Liver (tissue), 8 donors: ENCODE measurements at regions not wholly inside any gene's neighbourhood (a gene's known extent, or its start where the extent isn't known, plus 50 kb on each side); places are given as distances from the start of the nearest gene placed in this dataset.

Experiments used
- DNase-seq: peaks from one replicate; pipeline ENCODE4 v3.0.0-alpha.2; 2017; ENCODE audit warnings: low spot score
- H3K27ac ChIP-seq, 2 donors: one replicate each; pipeline ENCODE4 v1.7.0; 2013; ENCODE audit warnings: inconsistent platforms in 2 of 2, low read length in 2 of 2, control low read depth in 1 of 2, low read depth in 1 of 2, mild to moderate bottlenecking in 1 of 2
- H3K27me3 ChIP-seq, 4 donors: one replicate each; pipeline versions ENCODE4 v1.6.1 to v1.7.0; 2013; ENCODE audit warnings: low read length in 3 of 4, inconsistent platforms in 1 of 4, mild to moderate bottlenecking in 1 of 4, moderate library complexity in 1 of 4; ENCODE audit not compliant: control insufficient read depth in 4 of 4, insufficient read depth in 4 of 4
- H3K36me3 ChIP-seq, 4 donors: one replicate each; pipeline versions ENCODE4 v1.6.1 to v1.7.0; 2013; ENCODE audit warnings: low read length in 3 of 4, mild to moderate bottlenecking in 3 of 4, low read depth in 1 of 4, moderate library complexity in 1 of 4; ENCODE audit not compliant: control insufficient read depth in 4 of 4, insufficient read depth in 3 of 4
- H3K4me1 ChIP-seq, 4 donors: one replicate each; pipeline versions ENCODE4 v1.6.1 to v1.7.0; 2013; ENCODE audit warnings: low read length in 3 of 4, mild to moderate bottlenecking in 3 of 4, moderate library complexity in 1 of 4; ENCODE audit not compliant: control insufficient read depth in 4 of 4, insufficient read depth in 4 of 4
- H3K4me3 ChIP-seq, 3 donors: one replicate each; pipeline versions ENCODE4 v1.6.1 to v1.7.0; 2013; ENCODE audit warnings: low read length in 3 of 3, control low read depth in 1 of 3, low read depth in 1 of 3, mild to moderate bottlenecking in 1 of 3
- H3K9ac ChIP-seq, 2 donors: one replicate each; pipeline ENCODE4 v1.7.0; 2013; ENCODE audit warnings: low read length in 2 of 2, mild to moderate bottlenecking in 2 of 2, moderate library complexity in 2 of 2, control low read depth in 1 of 2, low read depth in 1 of 2
- H3K9me3 ChIP-seq, 4 donors: one replicate each; pipeline versions ENCODE4 v1.6.1 to v1.7.0; 2013; ENCODE audit warnings: low read length in 3 of 4; ENCODE audit not compliant: control insufficient read depth in 4 of 4
- ATF3 ChIP-seq: IDR thresholded peaks from 2 replicates; pipeline ENCODE4 v1.6.1; 2016; ENCODE audit warnings: antibody characterized with exemption
- CTCF ChIP-seq: fragments of 150-350 bp; IDR thresholded peaks from 2 replicates; pipeline ENCODE4 v1.5.1; 2017; ENCODE audit warnings: improper control_type of control experiment, low read depth, low read length; ENCODE audit not compliant: missing input control
- EGR1 ChIP-seq, 2 donors: IDR thresholded peaks; 2 replicates each; pipeline ENCODE4 v1.6.1; 2016 to 2018; ENCODE audit warnings: antibody characterized with exemption in 2 of 2, low read depth in 2 of 2
- FOXA1 ChIP-seq: IDR thresholded peaks from 2 replicates; pipeline ENCODE4 v1.6.1; 2016; ENCODE audit warnings: antibody characterized with exemption
- FOXA2 ChIP-seq: IDR thresholded peaks from 2 replicates; pipeline ENCODE4 v1.6.1; 2016; ENCODE audit warnings: antibody characterized with exemption
- GABPA ChIP-seq, 2 donors: IDR thresholded peaks in 1 of 2; conservative IDR thresholded peaks in 1 of 2; 2 replicates each; pipeline ENCODE4 v1.6.1; 2016; ENCODE audit warnings: antibody characterized with exemption in 2 of 2, mild to moderate bottlenecking in 1 of 2, moderate library complexity in 1 of 2
- HNF4A ChIP-seq, 2 donors: conservative IDR thresholded peaks; 2 replicates each; pipeline ENCODE4 v1.6.1; 2016; ENCODE audit warnings: antibody characterized with exemption in 2 of 2, mild to moderate bottlenecking in 2 of 2
- HNF4G ChIP-seq: IDR thresholded peaks from 2 replicates; pipeline ENCODE4 v1.6.1; 2016; ENCODE audit warnings: antibody characterized with exemption
- JUND ChIP-seq, 2 donors: IDR thresholded peaks; 2 replicates each; pipeline ENCODE4 v1.6.1; 2016; ENCODE audit warnings: antibody characterized with exemption in 2 of 2
- MAX ChIP-seq: IDR thresholded peaks from 2 replicates; pipeline ENCODE4 v1.6.1; 2016; ENCODE audit warnings: antibody characterized with exemption
- NR2F2 ChIP-seq: IDR thresholded peaks from 2 replicates; pipeline ENCODE4 v1.6.1; 2016; ENCODE audit warnings: antibody characterized with exemption
- RAD21 ChIP-seq, 2 donors: IDR thresholded peaks; 2 replicates each; pipeline ENCODE4 v1.6.1; 2016; ENCODE audit warnings: antibody characterized with exemption in 2 of 2, mild to moderate bottlenecking in 2 of 2
- REST ChIP-seq: IDR thresholded peaks from 2 replicates; pipeline ENCODE4 v1.6.1; 2016; ENCODE audit warnings: antibody characterized with exemption, mild to moderate bottlenecking
- RXRA ChIP-seq, 2 donors: IDR thresholded peaks; 2 replicates each; pipeline ENCODE4 v1.6.1; 2017 to 2018; ENCODE audit warnings: antibody characterized with exemption in 2 of 2, mild to moderate bottlenecking in 1 of 2
- SP1 ChIP-seq: IDR thresholded peaks from 2 replicates; pipeline ENCODE4 v1.6.1; 2018; ENCODE audit warnings: antibody characterized with exemption, mild to moderate bottlenecking
- TAF1 ChIP-seq: conservative IDR thresholded peaks from 2 replicates; pipeline ENCODE4 v1.6.1; 2016; ENCODE audit warnings: antibody characterized with exemption, mild to moderate bottlenecking
- YY1 ChIP-seq: IDR thresholded peaks from 2 replicates; pipeline ENCODE4 v1.6.1; 2016; ENCODE audit warnings: antibody characterized with exemption, mild to moderate bottlenecking
- WGBS: extraction: QIAGEN DNeasy Blood & Tissue Kit; methylation state at CpG from one replicate; pipeline ENCODE4 v1.1.7; 2013; 5-methylcytosine and 5-hydroxymethylcytosine counted together
- donor health status: healthy.
- donor health status: healthy.
- donor health status: healthy.
- donor health status: healthy.
- donor health status: healthy.

- TF ChIP-seq CTCF (no peak), JUND (IDR thresholded peaks at IDR 0.05) (no peak), RXRA (IDR thresholded peaks at IDR 0.05) (no peak)
Observed at GRCh38 chr5:89698028-89698427, 711.5 kb downstream of the CETN3 start (continued).

GRCh38 chr5:89697581-89697980 is 712.0 kb downstream of the CETN3 start:
- Histone ChIP-seq H3K9ac (no peak overlapping the region), H3K4me3 (no peak overlapping the region), H3K27ac (no peak overlapping the region), H3K4me1 (no peaks in the 10 kb centered on the region), H3K27me3 (no peaks in the 10 kb centered on the region), H3K36me3 (no peaks in the 10 kb centered on the region), H3K9me3 (no peaks in the 10 kb centered on the region)
- DNase-seq, result no peak
- WGBS, result 62% methylated on average over 1 of the region's 1 CpG
- TF ChIP-seq RAD21 (IDR thresholded peaks at IDR 0.05) (no peak), FOXA2 (no peak), GABPA (IDR thresholded peaks at IDR 0.05 in 1 of 2, conservative IDR thresholded peaks at IDR 0.05 in 1 of 2) (no peak), FOXA1 (no peak), SP1 (no peak), NR2F2 (no peak), HNF4A (conservative IDR thresholded peaks at IDR 0.05) (no peak), RXRA (IDR thresholded peaks at IDR 0.05) (no peak), MAX (no peak), YY1 (no peak), REST (no peak)

GRCh38 chr5:89695371-89695770 is 714.2 kb downstream of the CETN3 start:
- H3K36me3 ChIP-seq, result no peaks in the 10 kb centered on the region
- no peaks in the 10 kb centered on the region for H3K9me3 ChIP-seq
- H3K27ac ChIP-seq, result no peak overlapping the region
- WGBS, result 79% methylated on average over 1 of the region's 1 CpG
- no peak for DNase-seq
- TF ChIP-seq FOXA2, result no peak
- no peak for TF ChIP-seq ATF3
- TF ChIP-seq TAF1, result no peak
- TF ChIP-seq FOXA1, result no peak
- TF ChIP-seq EGR1 (IDR thresholded peaks at IDR 0.05; ENCODE audit: low read depth in 2 of 2), result no peak
- no peak for TF ChIP-seq HNF4G
- no peak for TF ChIP-seq REST
- TF ChIP-seq JUND (IDR thresholded peaks at IDR 0.05), result no peak
- TF ChIP-seq RXRA (IDR thresholded peaks at IDR 0.05), result no peak
- no peak for TF ChIP-seq NR2F2
- no peak for TF ChIP-seq YY1
- no peak for TF ChIP-seq SP1
- TF ChIP-seq CTCF, result no peak
- TF ChIP-seq MAX, result no peak
- TF ChIP-seq RAD21 (IDR thresholded peaks at IDR 0.05), result no peak
- TF ChIP-seq GABPA (IDR thresholded peaks at IDR 0.05 in 1 of 2, conservative IDR thresholded peaks at IDR 0.05 in 1 of 2), result no peak
- TF ChIP-seq HNF4A (conservative IDR thresholded peaks at IDR 0.05), result no peak
- H3K4me3 ChIP-seq, result no peak overlapping the region
- no peaks in the 10 kb centered on the region for H3K4me1 ChIP-seq
- H3K9ac ChIP-seq, result no peak overlapping the region
- no peaks in the 10 kb centered on the region for H3K27me3 ChIP-seq
